ENCODE measurements at regions not wholly inside any gene's neighbourhood (a gene's known extent, or its start where the extent isn't known, plus 50 kb on each side); places are given as distances from the start of the nearest gene placed in this dataset.

DNA sequence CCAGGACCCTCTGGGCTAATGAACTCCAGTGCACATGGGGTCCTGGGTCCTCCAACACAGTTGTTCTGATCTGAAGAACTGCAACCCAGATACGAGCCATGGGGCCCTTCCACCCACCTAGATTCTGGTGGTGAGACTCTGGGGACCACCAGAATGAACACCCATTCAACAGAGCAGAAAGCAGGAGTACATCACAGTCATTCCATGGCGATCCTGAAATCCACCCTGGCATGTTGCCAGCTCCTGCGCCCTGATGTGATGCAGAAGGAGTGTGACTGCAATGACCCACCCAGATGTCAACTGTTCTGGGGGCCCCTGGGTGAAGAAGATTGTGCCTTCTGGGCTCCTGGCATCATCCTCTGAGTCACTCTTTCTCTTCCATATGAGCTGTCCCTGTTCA, 211.6 kb downstream of the KIF26A start:
- TF ChIP-seq, protein P1, sequence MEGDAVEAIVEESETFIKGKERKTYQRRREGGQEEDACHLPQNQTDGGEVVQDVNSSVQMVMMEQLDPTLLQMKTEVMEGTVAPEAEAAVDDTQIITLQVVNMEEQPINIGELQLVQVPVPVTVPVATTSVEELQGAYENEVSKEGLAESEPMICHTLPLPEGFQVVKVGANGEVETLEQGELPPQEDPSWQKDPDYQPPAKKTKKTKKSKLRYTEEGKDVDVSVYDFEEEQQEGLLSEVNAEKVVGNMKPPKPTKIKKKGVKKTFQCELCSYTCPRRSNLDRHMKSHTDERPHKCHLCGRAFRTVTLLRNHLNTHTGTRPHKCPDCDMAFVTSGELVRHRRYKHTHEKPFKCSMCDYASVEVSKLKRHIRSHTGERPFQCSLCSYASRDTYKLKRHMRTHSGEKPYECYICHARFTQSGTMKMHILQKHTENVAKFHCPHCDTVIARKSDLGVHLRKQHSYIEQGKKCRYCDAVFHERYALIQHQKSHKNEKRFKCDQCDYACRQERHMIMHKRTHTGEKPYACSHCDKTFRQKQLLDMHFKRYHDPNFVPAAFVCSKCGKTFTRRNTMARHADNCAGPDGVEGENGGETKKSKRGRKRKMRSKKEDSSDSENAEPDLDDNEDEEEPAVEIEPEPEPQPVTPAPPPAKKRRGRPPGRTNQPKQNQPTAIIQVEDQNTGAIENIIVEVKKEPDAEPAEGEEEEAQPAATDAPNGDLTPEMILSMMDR (IDR thresholded peaks at IDR 0.05): no peak
- TF ChIP-seq EP300 (IDR thresholded peaks at IDR 0.05; ENCODE audit: borderline replicate concordance in 1 of 2, low read depth in 1 of 2, low read length in 1 of 2) (no peak), YY1 (IDR thresholded peaks at IDR 0.05; ENCODE audit: low read depth) (no peak), FOXJ3 (CRISPR knock-in tag; IDR thresholded peaks at IDR 0.05) (no peak), EZH2phosphoT487 (IDR thresholded peaks at IDR 0.05; ENCODE audit: borderline replicate concordance, low read depth) (no peak), SMC3 (IDR thresholded peaks at IDR 0.05; ENCODE audit: low read depth, low read length) (no peak), POLR2AphosphoS5 (IDR thresholded peaks at IDR 0.05; ENCODE audit: low read depth, low read length) (no peak), MXI1 (IDR thresholded peaks at IDR 0.05; ENCODE audit: low read depth, low read length) (no peak), NRF1 (IDR thresholded peaks at IDR 0.05; ENCODE audit: low read depth, low read length) (no peak), ELF1 (IDR thresholded peaks at IDR 0.05) (no peak)
- TF ChIP-seq, protein P2, sequence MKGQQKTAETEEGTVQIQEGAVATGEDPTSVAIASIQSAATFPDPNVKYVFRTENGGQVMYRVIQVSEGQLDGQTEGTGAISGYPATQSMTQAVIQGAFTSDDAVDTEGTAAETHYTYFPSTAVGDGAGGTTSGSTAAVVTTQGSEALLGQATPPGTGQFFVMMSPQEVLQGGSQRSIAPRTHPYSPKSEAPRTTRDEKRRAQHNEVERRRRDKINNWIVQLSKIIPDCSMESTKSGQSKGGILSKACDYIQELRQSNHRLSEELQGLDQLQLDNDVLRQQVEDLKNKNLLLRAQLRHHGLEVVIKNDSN (IDR thresholded peaks at IDR 0.05; ENCODE audit: borderline replicate concordance, low read depth): no peak
- TF ChIP-seq, protein P3, sequence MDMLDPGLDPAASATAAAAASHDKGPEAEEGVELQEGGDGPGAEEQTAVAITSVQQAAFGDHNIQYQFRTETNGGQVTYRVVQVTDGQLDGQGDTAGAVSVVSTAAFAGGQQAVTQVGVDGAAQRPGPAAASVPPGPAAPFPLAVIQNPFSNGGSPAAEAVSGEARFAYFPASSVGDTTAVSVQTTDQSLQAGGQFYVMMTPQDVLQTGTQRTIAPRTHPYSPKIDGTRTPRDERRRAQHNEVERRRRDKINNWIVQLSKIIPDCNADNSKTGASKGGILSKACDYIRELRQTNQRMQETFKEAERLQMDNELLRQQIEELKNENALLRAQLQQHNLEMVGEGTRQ (IDR thresholded peaks at IDR 0.05; ENCODE audit: borderline replicate concordance, low read depth, low read length): no peak
- TF ChIP-seq, protein P4, sequence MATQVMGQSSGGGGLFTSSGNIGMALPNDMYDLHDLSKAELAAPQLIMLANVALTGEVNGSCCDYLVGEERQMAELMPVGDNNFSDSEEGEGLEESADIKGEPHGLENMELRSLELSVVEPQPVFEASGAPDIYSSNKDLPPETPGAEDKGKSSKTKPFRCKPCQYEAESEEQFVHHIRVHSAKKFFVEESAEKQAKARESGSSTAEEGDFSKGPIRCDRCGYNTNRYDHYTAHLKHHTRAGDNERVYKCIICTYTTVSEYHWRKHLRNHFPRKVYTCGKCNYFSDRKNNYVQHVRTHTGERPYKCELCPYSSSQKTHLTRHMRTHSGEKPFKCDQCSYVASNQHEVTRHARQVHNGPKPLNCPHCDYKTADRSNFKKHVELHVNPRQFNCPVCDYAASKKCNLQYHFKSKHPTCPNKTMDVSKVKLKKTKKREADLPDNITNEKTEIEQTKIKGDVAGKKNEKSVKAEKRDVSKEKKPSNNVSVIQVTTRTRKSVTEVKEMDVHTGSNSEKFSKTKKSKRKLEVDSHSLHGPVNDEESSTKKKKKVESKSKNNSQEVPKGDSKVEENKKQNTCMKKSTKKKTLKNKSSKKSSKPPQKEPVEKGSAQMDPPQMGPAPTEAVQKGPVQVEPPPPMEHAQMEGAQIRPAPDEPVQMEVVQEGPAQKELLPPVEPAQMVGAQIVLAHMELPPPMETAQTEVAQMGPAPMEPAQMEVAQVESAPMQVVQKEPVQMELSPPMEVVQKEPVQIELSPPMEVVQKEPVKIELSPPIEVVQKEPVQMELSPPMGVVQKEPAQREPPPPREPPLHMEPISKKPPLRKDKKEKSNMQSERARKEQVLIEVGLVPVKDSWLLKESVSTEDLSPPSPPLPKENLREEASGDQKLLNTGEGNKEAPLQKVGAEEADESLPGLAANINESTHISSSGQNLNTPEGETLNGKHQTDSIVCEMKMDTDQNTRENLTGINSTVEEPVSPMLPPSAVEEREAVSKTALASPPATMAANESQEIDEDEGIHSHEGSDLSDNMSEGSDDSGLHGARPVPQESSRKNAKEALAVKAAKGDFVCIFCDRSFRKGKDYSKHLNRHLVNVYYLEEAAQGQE (IDR thresholded peaks at IDR 0.05; ENCODE audit: low read depth, low read length): no peak

Measured in SK-N-SH (cell line).